NB4 (cell line): ENCODE measurements at regions not wholly inside any gene's neighbourhood (a gene's known extent, or its start where the extent isn't known, plus 50 kb on each side); places are given as distances from the start of the nearest gene placed in this dataset.

ENCODE experiments used
- CTCF ChIP-seq: IDR thresholded peaks from one replicate; pipeline ENCODE4 v1.5.1; 2012; ENCODE audit warnings: low read depth, low read length
- MAX ChIP-seq: IDR thresholded peaks from 2 replicates; pipeline ENCODE4 v1.6.1; 2011; ENCODE audit warnings: low read depth, low read length
- POLR2A ChIP-seq: IDR thresholded peaks from 2 replicates; pipeline ENCODE4 v1.6.1; 2011; ENCODE audit warnings: mild to moderate bottlenecking; ENCODE audit not compliant: insufficient read length; ENCODE audit errors: extremely low read depth

- TF ChIP-seq CTCF (no peak), POLR2A (no peak), MAX (no peak)
Measured at GRCh38 chr2:128911276-128911675, 592.6 kb upstream of the HS6ST1 start.
